Astrocyte (in vitro differentiated cells and primary cell): ENCODE measurements at regions not wholly inside any gene's neighbourhood (a gene's known extent, or its start where the extent isn't known, plus 50 kb on each side); places are given as distances from the start of the nearest gene placed in this dataset.

Source experiments
- DNase-seq: peaks from one replicate; pipeline ENCODE4 v3.0.0-alpha.2; 2010; ENCODE audit warnings: low read depth
- FAIRE-seq: peaks from 2 replicates; lab custom pipeline; 2011; peaks lifted over from hg19 to GRCh38; lab: Jason Lieb, UNC
- H2AFZ ChIP-seq: 2 replicates; pipeline ENCODE4 v1.6.0; 2012; ENCODE audit warnings: low read depth, low read length, inconsistent platforms
- H3K27ac ChIP-seq: 2 replicates; pipeline ENCODE4 v1.5.1; 2011; ENCODE audit warnings: low read depth, low read length, inconsistent platforms
- H3K27me3 ChIP-seq: 2 replicates; pipeline ENCODE4 v1.6.0; 2011; ENCODE audit warnings: low read length, inconsistent platforms; ENCODE audit not compliant: insufficient read depth
- H3K36me3 ChIP-seq: 2 replicates; pipeline ENCODE4 v1.5.1; 2011; ENCODE audit warnings: low read length, inconsistent platforms; ENCODE audit not compliant: insufficient read depth
- H3K4me1 ChIP-seq: 2 replicates; pipeline ENCODE4 v1.5.1; 2011; ENCODE audit warnings: low read length, inconsistent platforms; ENCODE audit not compliant: insufficient read depth
- H3K4me2 ChIP-seq: 2 replicates; pipeline ENCODE4 v1.6.0; 2012; ENCODE audit warnings: low read length, inconsistent platforms
- H3K4me3 ChIP-seq: 2 replicates; pipeline ENCODE4 v1.5.1; 2011; ENCODE audit warnings: low read depth, mild to moderate bottlenecking, low read length, inconsistent platforms; ENCODE audit not compliant: insufficient read depth
- H3K79me2 ChIP-seq: 2 replicates; pipeline ENCODE4 v1.6.0; 2012; ENCODE audit warnings: mild to moderate bottlenecking, low read length, inconsistent platforms; ENCODE audit not compliant: insufficient read depth
- H3K9ac ChIP-seq: 2 replicates; pipeline ENCODE4 v1.6.0; 2012; ENCODE audit warnings: mild to moderate bottlenecking, low read length, inconsistent platforms
- H3K9me3 ChIP-seq: 2 replicates; pipeline ENCODE4 v1.5.1; 2012; ENCODE audit warnings: low read depth, mild to moderate bottlenecking, low read length, inconsistent platforms; ENCODE audit not compliant: insufficient read depth
- H4K20me1 ChIP-seq: 2 replicates; pipeline ENCODE4 v1.6.0; 2012; ENCODE audit warnings: low read length, inconsistent platforms; ENCODE audit not compliant: insufficient read depth
- H3K27ac Mint-ChIP-seq: one replicate; pipeline ENCODE4 v1.8.0; 2021; ENCODE audit warnings: mild to moderate bottlenecking, mixed read lengths; ENCODE audit not compliant: unreplicated experiment
- H3K27me3 Mint-ChIP-seq: one replicate; pipeline ENCODE4 v1.8.0; 2021; ENCODE audit warnings: low read depth, mixed read lengths; ENCODE audit not compliant: unreplicated experiment
- H3K36me3 Mint-ChIP-seq: one replicate; pipeline ENCODE4 v1.8.0; 2021; ENCODE audit warnings: low read depth, mixed read lengths; ENCODE audit not compliant: unreplicated experiment
- H3K4me1 Mint-ChIP-seq: one replicate; pipeline ENCODE4 v1.8.0; 2021; ENCODE audit warnings: low read depth, mixed read lengths; ENCODE audit not compliant: unreplicated experiment
- H3K4me3 Mint-ChIP-seq: one replicate; pipeline ENCODE4 v1.8.0; 2021; ENCODE audit warnings: mild to moderate bottlenecking, moderate library complexity, mixed read lengths; ENCODE audit not compliant: unreplicated experiment
- H3K9me3 Mint-ChIP-seq: one replicate; pipeline ENCODE4 v1.8.0; 2021; ENCODE audit warnings: mild to moderate bottlenecking, mixed read lengths; ENCODE audit not compliant: unreplicated experiment
- CTCF ChIP-seq: IDR thresholded peaks from 2 replicates; pipeline ENCODE4 v1.5.1; 2011; ENCODE audit warnings: low read depth, mild to moderate bottlenecking, inconsistent platforms, low read length, moderate library complexity; ENCODE audit not compliant: insufficient read depth
- EZH2 ChIP-seq: IDR thresholded peaks from 2 replicates; pipeline ENCODE4 v1.6.1; 2012; ENCODE audit warnings: mild to moderate bottlenecking, low read length, inconsistent platforms; ENCODE audit not compliant: insufficient read depth

DNA sequence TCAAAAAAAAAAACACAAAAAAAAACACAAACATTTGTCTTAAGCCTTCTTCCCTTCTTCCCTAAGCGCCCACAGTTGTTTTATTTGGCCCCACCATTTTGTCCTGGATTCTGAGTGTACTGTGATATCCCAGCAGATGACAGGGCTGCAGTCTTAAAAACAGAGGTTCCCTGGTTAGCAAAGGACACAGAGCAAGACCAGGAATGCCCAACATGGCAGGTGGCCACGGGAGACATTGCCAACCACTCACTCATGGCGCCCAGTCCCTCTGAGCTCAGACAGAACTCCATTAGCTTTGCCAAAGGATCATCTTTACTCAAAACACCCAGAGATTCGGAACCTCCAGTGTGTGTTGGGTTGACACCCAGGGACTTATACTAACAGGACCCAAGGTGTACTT, 249.3 kb downstream of the MRTFB start:
- H3K36me3 Mint-ChIP-seq = peaks cover 24% of the 10 kb centered on the region
- no peak overlapping the region for H3K4me2 ChIP-seq
- H3K79me2 ChIP-seq = peaks cover 24% of the 10 kb centered on the region
- DNase-seq (no peak), FAIRE-seq (no peak)
- H3K4me1 Mint-ChIP-seq = peaks cover 3% of the 10 kb centered on the region
- TF ChIP-seq EZH2 (no peak), CTCF (no peak)
- H3K9me3 Mint-ChIP-seq = no peaks in the 10 kb centered on the region
- H3K4me1 ChIP-seq = no peaks in the 10 kb centered on the region
- H3K36me3 ChIP-seq = no peaks in the 10 kb centered on the region
- H4K20me1 ChIP-seq = peaks cover 64% of the 10 kb centered on the region
- H3K9me3 ChIP-seq = no peaks in the 10 kb centered on the region
- H3K4me3 Mint-ChIP-seq = no peak overlapping the region
- H2AFZ ChIP-seq = no peak overlapping the region
- no peaks in the 10 kb centered on the region for H3K27me3 Mint-ChIP-seq
- no peak overlapping the region for H3K27ac Mint-ChIP-seq
- H3K9ac ChIP-seq = no peak overlapping the region
- no peak overlapping the region for H3K27ac ChIP-seq
- H3K4me3 ChIP-seq = no peak overlapping the region
- no peaks in the 10 kb centered on the region for H3K27me3 ChIP-seq
